ENCODE measurements at regions not wholly inside any gene's neighbourhood (a gene's known extent, or its start where the extent isn't known, plus 50 kb on each side); places are given as distances from the start of the nearest gene placed in this dataset.

- Histone ChIP-seq H3K27me3 (no peaks in the 10 kb centered on the region), H3K4me1 (no peaks in the 10 kb centered on the region), H3K4me3 (no peak overlapping the region), H3K27ac (no peak overlapping the region), H3K9me3 (no peaks in the 10 kb centered on the region), H3K36me3 (no peaks in the 10 kb centered on the region)
- intact Hi-C loops (cut with DNase I) = no loop called here
- TF ChIP-seq CTCF (IDR thresholded peaks at IDR 0.05) = no peak
- DNase-seq (ENCODE audit: low spot score in 2 of 2) = no peak
Observed at GRCh38 chr14:58765843-58766242, 128.1 kb downstream of the DACT1 start.

- Histone ChIP-seq H3K27me3 (no peaks in the 10 kb centered on the region), H3K4me1 (no peaks in the 10 kb centered on the region), H3K36me3 (no peaks in the 10 kb centered on the region), H3K4me3 (no peak overlapping the region), H3K9me3 (no peaks in the 10 kb centered on the region), H3K27ac (no peak overlapping the region)
- TF ChIP-seq CTCF (IDR thresholded peaks at IDR 0.05) = no peak
- DNase-seq (ENCODE audit: low spot score in 2 of 2) = no peak
- intact Hi-C loops (cut with DNase I) = no loop called here
Observed at GRCh38 chr14:58769011-58769643, 131.4 kb downstream of the DACT1 start.

DNA sequence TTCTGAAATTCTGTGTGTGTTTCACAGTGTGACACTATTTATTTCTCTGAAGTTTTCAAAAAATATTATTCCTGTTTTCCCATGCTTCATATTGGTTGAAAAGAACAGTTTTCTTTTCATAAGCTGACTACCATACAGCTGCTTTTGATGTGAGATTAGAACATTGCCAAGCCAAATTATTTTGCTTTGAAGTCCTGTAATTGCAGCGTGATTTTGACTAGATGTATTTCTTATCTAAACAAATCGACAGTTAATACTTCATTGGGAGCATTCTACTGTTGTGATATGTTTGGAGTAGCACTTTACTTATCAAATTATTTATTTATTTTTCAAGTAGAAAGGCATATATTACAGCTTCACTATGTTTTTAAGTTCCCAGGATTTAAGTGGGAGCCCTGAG is 132.0 kb downstream of the DACT1 start:
- Histone ChIP-seq H3K36me3 (no peaks in the 10 kb centered on the region), H3K4me1 (no peaks in the 10 kb centered on the region), H3K27me3 (no peaks in the 10 kb centered on the region), H3K4me3 (no peak overlapping the region), H3K9me3 (no peaks in the 10 kb centered on the region), H3K27ac (no peak overlapping the region)
- no peak for TF ChIP-seq CTCF (IDR thresholded peaks at IDR 0.05)
- DNase-seq (ENCODE audit: low spot score in 2 of 2) = no peak
- intact Hi-C loops (cut with DNase I) = no loop called here

DNA sequence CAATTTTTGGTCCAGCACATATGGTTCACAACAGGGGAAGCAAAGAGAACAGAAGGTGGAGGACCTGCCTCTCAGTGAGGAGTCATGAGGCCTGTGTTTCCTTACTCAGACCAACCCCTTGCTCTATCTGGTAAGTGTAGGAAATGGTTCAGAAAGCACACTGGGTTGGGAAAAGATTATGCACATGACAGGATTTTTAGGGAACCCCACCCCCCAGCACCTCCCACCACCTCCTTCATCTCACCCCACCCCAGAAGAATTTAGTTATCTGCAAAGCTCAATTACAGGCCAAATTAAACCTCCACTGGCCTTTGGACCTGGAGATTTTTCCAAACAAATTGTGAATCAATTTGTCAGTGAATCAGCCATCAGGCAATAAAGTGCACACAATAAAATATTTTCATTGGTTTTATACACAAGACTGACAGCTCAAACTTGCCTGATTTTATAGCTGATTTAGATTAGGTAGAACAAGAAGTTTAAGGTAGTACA is 132.8 kb downstream of the DACT1 start:
- no peaks in the 10 kb centered on the region for H3K36me3 ChIP-seq
- H3K9me3 ChIP-seq = no peaks in the 10 kb centered on the region
- no peaks in the 10 kb centered on the region for H3K27me3 ChIP-seq
- intact Hi-C loops (cut with DNase I) = no loop called here
- H3K27ac ChIP-seq = no peak overlapping the region
- TF ChIP-seq CTCF (IDR thresholded peaks at IDR 0.05) = no peak
- no peak for DNase-seq (ENCODE audit: low spot score in 2 of 2)
- no peak overlapping the region for H3K4me3 ChIP-seq
- no peaks in the 10 kb centered on the region for H3K4me1 ChIP-seq

- Histone ChIP-seq H3K27me3 (no peaks in the 10 kb centered on the region), H3K9me3 (no peaks in the 10 kb centered on the region), H3K27ac (no peak overlapping the region), H3K4me1 (no peaks in the 10 kb centered on the region), H3K36me3 (no peaks in the 10 kb centered on the region), H3K4me3 (no peak overlapping the region)
- intact Hi-C loops (cut with DNase I) = no loop called here
- DNase-seq (ENCODE audit: low spot score in 2 of 2) = no peak
- TF ChIP-seq CTCF (IDR thresholded peaks at IDR 0.05) = no peak
Observed at GRCh38 chr14:58771016-58771415, 133.3 kb downstream of the DACT1 start.

- Histone ChIP-seq H3K4me3 (no peak overlapping the region), H3K36me3 (no peaks in the 10 kb centered on the region), H3K4me1 (no peaks in the 10 kb centered on the region), H3K9me3 (no peaks in the 10 kb centered on the region), H3K27me3 (no peaks in the 10 kb centered on the region), H3K27ac (no peak overlapping the region)
- no peak for DNase-seq (ENCODE audit: low spot score in 2 of 2)
- intact Hi-C loops (cut with DNase I) = no loop called here
- TF ChIP-seq CTCF (IDR thresholded peaks at IDR 0.05) = no peak
Observed at GRCh38 chr14:58772116-58772515, 134.4 kb downstream of the DACT1 start.
